Left lung (tissue), 4 donors: ENCODE measurements at regions not wholly inside any gene's neighbourhood (a gene's known extent, or its start where the extent isn't known, plus 50 kb on each side); places are given as distances from the start of the nearest gene placed in this dataset.

Experiments used
- ATAC-seq: fragments of 200-7000 bp; cut with Tn5 transposase; one replicate; pipeline ENCODE4 v1.9.1; 2020; ENCODE audit warnings: moderate library complexity
- DNase-seq, 4 donors: peaks; one replicate each; pipeline ENCODE4 v3.0.0-alpha.2; 2013 to 2020
- H3K27ac ChIP-seq, 2 donors: fragments of 200-600 bp; sonication (generic) in 1 of 2; one replicate each; pipeline versions ENCODE4 v1.5.0 to v1.8.0; 2020 to 2021
- H3K27me3 ChIP-seq, 2 donors: fragments of 200-600 bp; sonication (generic) in 1 of 2; one replicate each; pipeline versions ENCODE4 v1.5.0 to v1.8.0; 2020 to 2021
- H3K36me3 ChIP-seq, 2 donors: fragments of 200-600 bp; sonication (generic) in 1 of 2; one replicate each; pipeline versions ENCODE4 v1.5.0 to v1.8.0; 2020 to 2021
- H3K4me1 ChIP-seq, 2 donors: fragments of 200-600 bp; one replicate each; pipeline ENCODE4 v1.8.0; 2021
- H3K4me3 ChIP-seq, 2 donors: fragments of 200-600 bp; sonication (generic) in 1 of 2; one replicate each; pipeline versions ENCODE4 v1.5.0 to v1.8.0; 2020 to 2021; ENCODE audit warnings: mild to moderate bottlenecking in 1 of 2
- H3K9me3 ChIP-seq, 2 donors: fragments of 200-600 bp; sonication (generic) in 1 of 2; one replicate each; pipeline versions ENCODE4 v1.5.0 to v1.8.0; 2020 to 2021
- CTCF ChIP-seq, 2 donors: fragments of 200-600 bp; sonication (generic) in 1 of 2; IDR thresholded peaks; one replicate each; pipeline versions ENCODE4 v1.5.0 to v1.8.0; 2021; ENCODE audit warnings: antibody characterized with exemption in 2 of 2
- intact Hi-C, 2 donors: fragments of 100-400 bp; cut with DNase I; formaldehyde crosslinking; loops; one replicate each; pipeline versions ENCODE4 v1.11.2 to v1.14.2; 2022
- donor health status: DM: no; HTN: yes; CAD: no.
- donor health status: DM: no; HTN: no; CAD: no.

GRCh38 chrX:121579016-121579760 lies 531.8 kb downstream of the GLUD2 start:
- Histone ChIP-seq H3K36me3 (no peaks in the 10 kb centered on the region), H3K27me3 (no peaks in the 10 kb centered on the region), H3K9me3 (no peaks in the 10 kb centered on the region), H3K27ac (no peak overlapping the region), H3K4me1 (no peaks in the 10 kb centered on the region), H3K4me3 (no peak overlapping the region)
- intact Hi-C loops: no loop called here
- ATAC-seq: peak; percentile 69
- no peak for DNase-seq
- peak in 1 of 2 donors; percentile 16 for TF ChIP-seq CTCF (IDR thresholded peaks at IDR 0.05)

- no peaks in the 10 kb centered on the region for H3K27me3 ChIP-seq
- no peak overlapping the region for H3K27ac ChIP-seq
- TF ChIP-seq CTCF (IDR thresholded peaks at IDR 0.05): no peak
- no peaks in the 10 kb centered on the region for H3K4me1 ChIP-seq
- ATAC-seq (no peak), DNase-seq (no peak)
- intact Hi-C loops: no loop called here
- H3K9me3 ChIP-seq: no peaks in the 10 kb centered on the region
- no peaks in the 10 kb centered on the region for H3K36me3 ChIP-seq
- H3K4me3 ChIP-seq: no peak overlapping the region
Observed at GRCh38 chrX:121581885-121582284, 534.5 kb downstream of the GLUD2 start.

- H3K36me3 ChIP-seq: no peaks in the 10 kb centered on the region
- H3K27ac ChIP-seq: no peak overlapping the region
- no peak overlapping the region for H3K4me3 ChIP-seq
- TF ChIP-seq CTCF (IDR thresholded peaks at IDR 0.05): no peak
- H3K4me1 ChIP-seq: no peaks in the 10 kb centered on the region
- no peak for ATAC-seq
- intact Hi-C loops: no loop called here
- no peaks in the 10 kb centered on the region for H3K27me3 ChIP-seq
- H3K9me3 ChIP-seq: no peaks in the 10 kb centered on the region
- DNase-seq: no peak
Observed at GRCh38 chrX:121585626-121586025, 538.2 kb downstream of the GLUD2 start.

GRCh38 chrX:121592884-121593283 lies 545.5 kb downstream of the GLUD2 start:
- intact Hi-C loops: no loop called here
- DNase-seq (no peak), ATAC-seq (no peak)
- TF ChIP-seq CTCF (IDR thresholded peaks at IDR 0.05): no peak
- Histone ChIP-seq H3K27ac (no peak overlapping the region), H3K4me1 (no peaks in the 10 kb centered on the region), H3K9me3 (no peaks in the 10 kb centered on the region), H3K36me3 (no peaks in the 10 kb centered on the region), H3K4me3 (no peak overlapping the region), H3K27me3 (no peaks in the 10 kb centered on the region)

GRCh38 chrX:121598356-121598755 lies 550.9 kb downstream of the GLUD2 start:
- no peak overlapping the region for H3K27ac ChIP-seq
- no peaks in the 10 kb centered on the region for H3K9me3 ChIP-seq
- H3K4me1 ChIP-seq: no peaks in the 10 kb centered on the region
- intact Hi-C loops: no loop called here
- no peaks in the 10 kb centered on the region for H3K36me3 ChIP-seq
- no peaks in the 10 kb centered on the region for H3K27me3 ChIP-seq
- no peak overlapping the region for H3K4me3 ChIP-seq
- no peak for TF ChIP-seq CTCF (IDR thresholded peaks at IDR 0.05)
- no peak for ATAC-seq
- no peak for DNase-seq
